CD4-positive, alpha-beta T cell (primary cell): ENCODE measurements at regions not wholly inside any gene's neighbourhood (a gene's known extent, or its start where the extent isn't known, plus 50 kb on each side); places are given as distances from the start of the nearest gene placed in this dataset.
"Not testable (repeated sequence)": the region's sequence is repeated elsewhere in the genome, so short reads cannot be mapped to it uniquely, and the experiment has no call there.

Experiments
- ATAC-seq: fragments of 200-7000 bp; cut with Tn5 transposase; one replicate; pipeline ENCODE4 v1.10.0; 2022; ENCODE audit warnings: mild to moderate bottlenecking; ENCODE audit not compliant: poor library complexity
- CTCF ChIA-PET: fragments of 350-600 bp; sonication (Branson Sonifier 250); formaldehyde crosslinking; loops from one replicate; lab custom pipeline; 2021; ENCODE audit warnings: antibody characterized with exemption, inconsistent platforms; lab: Charles Lee
- POLR2A ChIA-PET: fragments of 350-600 bp; sonication (Branson Sonifier 250); formaldehyde crosslinking; loops from one replicate; lab custom pipeline; 2021; ENCODE audit warnings: antibody characterized with exemption, inconsistent platforms; lab: Charles Lee
- DNase-seq, 14 experiments: peaks; one replicate each; pipeline ENCODE4 v3.0.0-alpha.2; 2013 to 2020; ENCODE audit warnings: mixed read lengths in 2 of 14
- H3K27ac ChIP-seq, 2 donors: one replicate each; pipeline versions ENCODE4 v1.5.1 to v1.7.0; 2013; ENCODE audit warnings: low read length in 2 of 2, low read depth in 1 of 2, mild to moderate bottlenecking in 1 of 2
- H3K27me3 ChIP-seq, 2 experiments: 1 replicate in 1 of 2; 2 replicates in 1 of 2; pipeline versions ENCODE4 v1.6.1 to v1.7.0; 2013; ENCODE audit warnings: low read length in 2 of 2, control low read depth in 1 of 2, mild to moderate bottlenecking in 1 of 2, moderate library complexity in 1 of 2; ENCODE audit not compliant: insufficient read depth in 2 of 2, control insufficient read depth in 1 of 2
- H3K36me3 ChIP-seq: one replicate; pipeline ENCODE4 v1.6.1; 2013; ENCODE audit warnings: low read length, control low read depth; ENCODE audit not compliant: insufficient read depth
- H3K4me1 ChIP-seq: one replicate; pipeline ENCODE4 v1.6.1; 2013; ENCODE audit warnings: low read length, control low read depth; ENCODE audit not compliant: insufficient read depth
- H3K4me3 ChIP-seq: one replicate; pipeline ENCODE4 v1.5.1; 2013; ENCODE audit warnings: mild to moderate bottlenecking, low read length, moderate library complexity
- H3K9me3 ChIP-seq, 2 experiments: 1 replicate in 1 of 2; 2 replicates in 1 of 2; pipeline versions ENCODE4 v1.6.1 to v1.7.0; 2013; ENCODE audit warnings: low read length in 2 of 2, mild to moderate bottlenecking in 2 of 2, control low read depth in 1 of 2, moderate library complexity in 1 of 2; ENCODE audit not compliant: control insufficient read depth in 1 of 2, insufficient read depth in 1 of 2
- H3K27ac Mint-ChIP-seq: one replicate; pipeline ENCODE4 v1.8.0; 2020; ENCODE audit warnings: mixed read lengths
- H3K27me3 Mint-ChIP-seq: one replicate; pipeline ENCODE4 v1.8.0; 2021; ENCODE audit warnings: mixed read lengths
- H3K36me3 Mint-ChIP-seq: one replicate; pipeline ENCODE4 v1.8.0; 2021; ENCODE audit warnings: low read depth, mixed read lengths
- H3K4me1 Mint-ChIP-seq: one replicate; pipeline ENCODE4 v1.8.0; 2021; ENCODE audit warnings: low read depth, mixed read lengths
- H3K4me3 Mint-ChIP-seq: one replicate; pipeline ENCODE4 v1.8.0; 2020; ENCODE audit warnings: mild to moderate bottlenecking, mixed read lengths
- H3K9me3 Mint-ChIP-seq: one replicate; pipeline ENCODE4 v1.8.0; 2020; ENCODE audit warnings: mixed read lengths
- intact Hi-C, 2 experiments: fragments of 100-400 bp; cut with DNase I in 1 of 2; cut with micrococcal nuclease in 1 of 2; formaldehyde crosslinking; loops; one replicate each; pipeline versions ENCODE4 v1.15.1 to v1.9.0; 2023 to 2025; cut with DNase I, micrococcal nuclease
- TF ChIP-seq, protein P1 (sequence below): fragments of 200-600 bp; IDR thresholded peaks from one replicate; pipeline ENCODE4 v1.8.0; 2022; ENCODE audit warnings: antibody characterized with exemption, mild to moderate bottlenecking

DNA sequence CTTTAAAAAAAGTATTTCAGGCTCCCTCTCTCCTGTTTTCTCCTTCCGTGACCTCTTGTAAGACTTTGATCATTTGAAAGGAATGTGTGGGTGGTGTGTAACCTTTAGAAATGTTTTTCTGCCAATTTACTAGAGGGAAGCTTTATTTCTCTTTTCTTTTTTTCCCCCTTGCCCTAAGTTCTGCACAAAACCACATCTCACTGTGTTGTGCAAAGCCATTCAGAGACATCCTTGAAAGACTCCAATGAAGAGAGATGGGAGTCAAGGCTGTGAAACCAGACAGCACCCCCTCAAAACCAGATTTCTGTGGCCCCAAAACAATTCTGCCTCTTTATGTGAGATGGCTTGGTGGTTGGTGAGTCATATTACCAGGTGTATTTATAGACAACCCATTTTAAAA is 184.6 kb upstream of the ERBB4 start:
- intact Hi-C loops = no loop called here
- ChIA-PET POLR2A (no interaction called here), CTCF (no interaction called here)
- ATAC-seq = no peak
- Histone ChIP-seq H3K4me3 (no peak overlapping the region), H3K36me3 (no peaks in the 10 kb centered on the region), H3K9me3 (peaks cover 0 to 8% of the 10 kb centered on the region in 2 experiments), H3K27ac (no peak overlapping the region), H3K4me1 (no peaks in the 10 kb centered on the region), H3K27me3 (no peaks in the 10 kb centered on the region)
- no peak overlapping the region for H3K4me3 Mint-ChIP-seq
- H3K4me1 Mint-ChIP-seq = peaks cover 13% of the 10 kb centered on the region
- DNase-seq = no peak
- no peaks in the 10 kb centered on the region for H3K36me3 Mint-ChIP-seq
- H3K27ac Mint-ChIP-seq = no peak overlapping the region
- no peaks in the 10 kb centered on the region for H3K27me3 Mint-ChIP-seq
- TF ChIP-seq, protein P1, sequence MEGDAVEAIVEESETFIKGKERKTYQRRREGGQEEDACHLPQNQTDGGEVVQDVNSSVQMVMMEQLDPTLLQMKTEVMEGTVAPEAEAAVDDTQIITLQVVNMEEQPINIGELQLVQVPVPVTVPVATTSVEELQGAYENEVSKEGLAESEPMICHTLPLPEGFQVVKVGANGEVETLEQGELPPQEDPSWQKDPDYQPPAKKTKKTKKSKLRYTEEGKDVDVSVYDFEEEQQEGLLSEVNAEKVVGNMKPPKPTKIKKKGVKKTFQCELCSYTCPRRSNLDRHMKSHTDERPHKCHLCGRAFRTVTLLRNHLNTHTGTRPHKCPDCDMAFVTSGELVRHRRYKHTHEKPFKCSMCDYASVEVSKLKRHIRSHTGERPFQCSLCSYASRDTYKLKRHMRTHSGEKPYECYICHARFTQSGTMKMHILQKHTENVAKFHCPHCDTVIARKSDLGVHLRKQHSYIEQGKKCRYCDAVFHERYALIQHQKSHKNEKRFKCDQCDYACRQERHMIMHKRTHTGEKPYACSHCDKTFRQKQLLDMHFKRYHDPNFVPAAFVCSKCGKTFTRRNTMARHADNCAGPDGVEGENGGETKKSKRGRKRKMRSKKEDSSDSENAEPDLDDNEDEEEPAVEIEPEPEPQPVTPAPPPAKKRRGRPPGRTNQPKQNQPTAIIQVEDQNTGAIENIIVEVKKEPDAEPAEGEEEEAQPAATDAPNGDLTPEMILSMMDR = no peak
- H3K9me3 Mint-ChIP-seq = peaks cover 4% of the 10 kb centered on the region

DNA sequence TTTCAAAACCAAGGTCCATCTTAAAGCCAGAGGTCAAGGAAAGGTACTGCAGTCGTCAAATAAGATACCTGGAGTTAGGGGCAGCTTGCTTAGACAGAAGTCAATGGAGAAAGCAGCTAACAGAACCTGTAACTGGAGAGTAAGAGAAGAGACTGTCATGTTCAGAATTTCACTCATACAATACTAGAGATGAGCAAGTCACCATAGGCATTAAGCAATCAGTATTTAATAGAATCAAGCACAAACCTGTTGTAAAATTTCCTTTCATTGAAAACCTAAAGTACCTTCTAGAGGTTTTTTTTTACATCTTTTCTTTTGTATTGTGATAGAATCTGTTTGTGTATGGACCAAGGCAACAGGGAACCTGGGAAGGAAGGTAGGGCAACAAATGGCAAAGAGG is 183.4 kb upstream of the ERBB4 start:
- H3K4me3 Mint-ChIP-seq = no peak overlapping the region
- Histone ChIP-seq H3K4me3 (no peak overlapping the region), H3K36me3 (no peaks in the 10 kb centered on the region), H3K9me3 (peaks cover 0 to 8% of the 10 kb centered on the region in 2 experiments), H3K4me1 (no peaks in the 10 kb centered on the region), H3K27me3 (no peaks in the 10 kb centered on the region), H3K27ac (no peak overlapping the region)
- DNase-seq (no peak), ATAC-seq (no peak)
- ChIA-PET POLR2A (no interaction called here), CTCF (interaction anchor here (1.2 kb wide), 1 partner anchor 8 kb away, joined by 3 read pairs; no protein-coding TSS in a partner anchor)
- peaks cover 13% of the 10 kb centered on the region for H3K4me1 Mint-ChIP-seq
- H3K9me3 Mint-ChIP-seq = peaks cover 4% of the 10 kb centered on the region
- no peaks in the 10 kb centered on the region for H3K27me3 Mint-ChIP-seq
- TF ChIP-seq, protein P1 = no peak
- intact Hi-C loops = no loop called here
- no peaks in the 10 kb centered on the region for H3K36me3 Mint-ChIP-seq
- H3K27ac Mint-ChIP-seq = no peak overlapping the region

DNA sequence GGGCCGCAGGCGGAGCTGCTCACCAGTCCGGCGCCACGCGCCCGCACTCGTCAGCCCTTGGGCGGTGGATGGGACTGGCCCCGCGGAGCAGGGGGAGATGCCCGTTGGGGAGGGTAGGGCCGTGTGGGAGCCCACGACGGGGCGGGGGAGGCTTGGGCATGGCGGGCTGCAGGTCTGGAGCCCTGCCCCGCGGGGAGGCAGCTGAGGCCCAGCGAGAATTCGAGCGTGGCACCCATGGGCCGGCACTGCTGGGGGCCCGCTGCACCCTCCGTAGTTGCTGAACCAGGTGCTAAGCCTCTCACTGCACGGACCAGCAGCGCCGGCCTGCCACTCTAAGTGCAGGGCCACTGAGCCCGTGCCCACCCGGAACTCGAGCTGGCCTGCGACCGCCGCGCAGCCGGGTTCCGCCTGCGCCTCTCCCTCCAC is 182.4 kb upstream of the ERBB4 start:
- no peaks in the 10 kb centered on the region for H3K4me1 ChIP-seq
- H3K36me3 ChIP-seq = no peaks in the 10 kb centered on the region
- Mint-ChIP-seq H3K27ac (no peak overlapping the region), H3K9me3 (peaks cover 4% of the 10 kb centered on the region), H3K27me3 (no peaks in the 10 kb centered on the region), H3K4me1 (peaks cover 13% of the 10 kb centered on the region), H3K36me3 (no peaks in the 10 kb centered on the region), H3K4me3 (no peak overlapping the region)
- H3K27me3 ChIP-seq = no peaks in the 10 kb centered on the region
- intact Hi-C loops = no loop called here
- peak in 1 of 14 experiments; percentile 6 for DNase-seq
- H3K9me3 ChIP-seq = peaks cover 0 to 8% of the 10 kb centered on the region in 2 experiments
- TF ChIP-seq, protein P1 = no peak
- H3K27ac ChIP-seq = no peak overlapping the region
- ChIA-PET CTCF (no interaction called here), POLR2A (no interaction called here)
- no peak for ATAC-seq
- H3K4me3 ChIP-seq = no peak overlapping the region

DNA sequence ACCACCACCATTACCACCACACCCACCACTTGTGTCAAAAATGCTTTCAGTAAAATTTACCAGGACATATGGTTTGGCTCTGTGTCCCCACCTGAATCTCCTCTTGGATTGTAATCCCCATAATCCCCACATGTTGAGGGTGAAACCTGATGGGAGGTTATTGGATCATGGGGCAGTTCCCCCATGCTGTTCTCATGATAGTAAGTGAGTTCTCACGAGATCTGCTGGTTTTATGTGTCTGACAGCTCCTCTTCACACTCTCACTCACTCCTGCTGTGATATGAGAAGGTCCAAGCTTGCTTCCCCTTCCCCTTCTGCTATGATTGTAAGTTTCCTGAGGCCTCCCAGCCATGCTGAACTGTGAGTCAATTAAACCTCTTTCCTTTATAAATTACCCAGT is 176.8 kb upstream of the ERBB4 start:
- intact Hi-C loops, H3K27me3 ChIP-seq, POLR2A ChIA-PET, H3K9me3 Mint-ChIP-seq, CTCF ChIA-PET, H3K27me3 Mint-ChIP-seq, H3K4me3 Mint-ChIP-seq, H3K36me3 ChIP-seq, H3K9me3 ChIP-seq, H3K4me3 ChIP-seq, H3K4me1 Mint-ChIP-seq, H3K36me3 Mint-ChIP-seq, H3K4me1 ChIP-seq, ATAC-seq, DNase-seq, H3K27ac ChIP-seq, H3K27ac Mint-ChIP-seq: not testable (repeated sequence)
